OCI-LY7 (cell line): ENCODE measurements at regions not wholly inside any gene's neighbourhood (a gene's known extent, or its start where the extent isn't known, plus 50 kb on each side); places are given as distances from the start of the nearest gene placed in this dataset.

Experiments
- BruUV-seq: library from RNA; stranded (reverse); fragments of 400-500 nt; replicated peaks from 2 replicates; lab custom pipeline; 2021; lab: Mats Ljungman, UMichigan
- CTCF ChIA-PET: fragments of 300-600 bp; sonication (Branson Sonifier 250); formaldehyde crosslinking; loops from one replicate; lab custom pipeline; 2022; ENCODE audit warnings: antibody characterized with exemption; ENCODE audit not compliant: unreplicated experiment; lab: Charles Lee
- POLR2A ChIA-PET: fragments of 300-600 bp; sonication (Branson Sonifier 250); formaldehyde crosslinking; loops from one replicate; lab custom pipeline; 2022; ENCODE audit warnings: antibody characterized with exemption; lab: Charles Lee
- DNase-seq: peaks from one replicate; pipeline ENCODE4 v3.0.0-alpha.2; 2015; ENCODE audit warnings: low spot score
- H2AFZ ChIP-seq: fragments of 200-600 bp; sonication (generic), shearing (Covaris generic); 2 replicates; pipeline ENCODE4 v1.6.1; 2014; ENCODE audit warnings: mild to moderate bottlenecking, antibody characterized with exemption, low read length, moderate library complexity
- H3K27ac ChIP-seq: fragments of 200-600 bp; sonication (generic); 2 replicates; pipeline ENCODE4 v1.5.1; 2014; ENCODE audit warnings: mixed run types, low read depth, mild to moderate bottlenecking, moderate library complexity, low read length, inconsistent platforms; ENCODE audit not compliant: poor library complexity, severe bottlenecking
- H3K36me3 ChIP-seq: fragments of 200-600 bp; sonication (generic); 2 replicates; pipeline ENCODE4 v1.6.1; 2014; ENCODE audit warnings: mild to moderate bottlenecking, antibody characterized with exemption, low read length, moderate library complexity, mixed read lengths; ENCODE audit not compliant: insufficient read depth
- H3K4me1 ChIP-seq: fragments of 200-600 bp; sonication (generic); 2 replicates; pipeline ENCODE4 v1.5.1; 2014; ENCODE audit warnings: mild to moderate bottlenecking, low read length; ENCODE audit not compliant: insufficient read depth, poor library complexity, severe bottlenecking
- H3K4me2 ChIP-seq: fragments of 200-600 bp; sonication (generic); 2 replicates; pipeline ENCODE4 v1.6.1; 2014; ENCODE audit warnings: mild to moderate bottlenecking, low read length
- H3K4me3 ChIP-seq: fragments of 200-600 bp; sonication (generic); 2 replicates; pipeline ENCODE4 v1.5.1; 2014; ENCODE audit warnings: mild to moderate bottlenecking, low read depth, low read length; ENCODE audit not compliant: poor library complexity, severe bottlenecking
- H3K79me2 ChIP-seq: fragments of 200-600 bp; sonication (generic); 2 replicates; pipeline ENCODE4 v1.6.1; 2016; ENCODE audit warnings: low read depth, mild to moderate bottlenecking, low read length, moderate library complexity, mixed read lengths; ENCODE audit not compliant: insufficient read depth
- H3K9me2 ChIP-seq: fragments of 200-600 bp; sonication (generic); 2 replicates; pipeline ENCODE4 v1.6.1; 2016; ENCODE audit warnings: mild to moderate bottlenecking, low read length, mixed read lengths; ENCODE audit not compliant: insufficient read depth
- H3K9me3 ChIP-seq: fragments of 200-600 bp; sonication (generic); 2 replicates; pipeline ENCODE4 v1.6.1; 2014; ENCODE audit warnings: mild to moderate bottlenecking, mixed run types, low read length, mixed read lengths
- H4K20me1 ChIP-seq: fragments of 200-600 bp; sonication (generic); 2 replicates; pipeline ENCODE4 v1.6.1; 2014; ENCODE audit warnings: mild to moderate bottlenecking, antibody characterized with exemption, low read length, moderate library complexity, mixed read lengths; ENCODE audit not compliant: insufficient read depth
- EZH2phosphoT487 ChIP-seq: fragments of 200-600 bp; sonication (generic); IDR thresholded peaks from 2 replicates; pipeline ENCODE4 v1.6.1; 2018; ENCODE audit warnings: low read depth, borderline replicate concordance, mild to moderate bottlenecking, mixed run types, antibody characterized with exemption, low read length, moderate library complexity, mixed read lengths
- intact Hi-C: fragments of 100-400 bp; cut with micrococcal nuclease; formaldehyde crosslinking; loops from one replicate; pipeline ENCODE4 v1.10.0; 2022; ENCODE audit not compliant: unreplicated experiment
- TF ChIP-seq, protein P1 (sequence below): fragments of 200-600 bp; sonication (generic); conservative IDR thresholded peaks from 2 replicates; pipeline ENCODE4 v1.5.1; 2014; ENCODE audit warnings: mild to moderate bottlenecking, antibody characterized with exemption, low read length, moderate library complexity, mixed read lengths

DNA sequence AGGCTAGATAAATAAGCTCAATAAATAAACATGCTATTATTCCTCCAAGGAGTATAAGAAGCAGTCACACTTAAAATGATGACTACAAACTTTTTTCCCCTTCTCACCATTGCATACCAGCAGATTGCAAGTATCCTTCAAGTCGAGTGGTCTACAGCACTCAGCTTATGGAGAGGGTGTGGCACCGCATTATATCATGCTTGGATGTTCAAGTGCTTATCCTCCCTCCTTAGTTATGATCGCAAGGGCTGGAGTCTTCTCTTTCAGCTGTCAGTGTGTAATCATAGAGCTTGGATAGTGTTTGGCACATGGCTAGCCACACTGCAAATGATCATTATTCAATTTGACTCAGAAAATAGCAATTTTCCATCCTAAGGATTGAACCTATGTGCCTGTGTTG is 124.0 kb downstream of the CARTPT start:
- POLR2A ChIA-PET = no interaction called here
- Histone ChIP-seq H3K4me2 (no peak overlapping the region), H3K79me2 (no peaks in the 10 kb centered on the region), H3K9me3 (no peaks in the 10 kb centered on the region), H3K4me1 (no peaks in the 10 kb centered on the region), H3K4me3 (no peak overlapping the region), H3K9me2 (no peaks in the 10 kb centered on the region), H3K36me3 (no peaks in the 10 kb centered on the region), H4K20me1 (no peaks in the 10 kb centered on the region), H3K27ac (no peak overlapping the region), H2AFZ (no peak overlapping the region)
- no peak for TF ChIP-seq EZH2phosphoT487
- TF ChIP-seq, protein P1, sequence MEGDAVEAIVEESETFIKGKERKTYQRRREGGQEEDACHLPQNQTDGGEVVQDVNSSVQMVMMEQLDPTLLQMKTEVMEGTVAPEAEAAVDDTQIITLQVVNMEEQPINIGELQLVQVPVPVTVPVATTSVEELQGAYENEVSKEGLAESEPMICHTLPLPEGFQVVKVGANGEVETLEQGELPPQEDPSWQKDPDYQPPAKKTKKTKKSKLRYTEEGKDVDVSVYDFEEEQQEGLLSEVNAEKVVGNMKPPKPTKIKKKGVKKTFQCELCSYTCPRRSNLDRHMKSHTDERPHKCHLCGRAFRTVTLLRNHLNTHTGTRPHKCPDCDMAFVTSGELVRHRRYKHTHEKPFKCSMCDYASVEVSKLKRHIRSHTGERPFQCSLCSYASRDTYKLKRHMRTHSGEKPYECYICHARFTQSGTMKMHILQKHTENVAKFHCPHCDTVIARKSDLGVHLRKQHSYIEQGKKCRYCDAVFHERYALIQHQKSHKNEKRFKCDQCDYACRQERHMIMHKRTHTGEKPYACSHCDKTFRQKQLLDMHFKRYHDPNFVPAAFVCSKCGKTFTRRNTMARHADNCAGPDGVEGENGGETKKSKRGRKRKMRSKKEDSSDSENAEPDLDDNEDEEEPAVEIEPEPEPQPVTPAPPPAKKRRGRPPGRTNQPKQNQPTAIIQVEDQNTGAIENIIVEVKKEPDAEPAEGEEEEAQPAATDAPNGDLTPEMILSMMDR = no peak
- CTCF ChIA-PET = no interaction called here
- intact Hi-C loops = no loop called here
- no TSS peak for BruUV-seq
- no peak for DNase-seq

DNA sequence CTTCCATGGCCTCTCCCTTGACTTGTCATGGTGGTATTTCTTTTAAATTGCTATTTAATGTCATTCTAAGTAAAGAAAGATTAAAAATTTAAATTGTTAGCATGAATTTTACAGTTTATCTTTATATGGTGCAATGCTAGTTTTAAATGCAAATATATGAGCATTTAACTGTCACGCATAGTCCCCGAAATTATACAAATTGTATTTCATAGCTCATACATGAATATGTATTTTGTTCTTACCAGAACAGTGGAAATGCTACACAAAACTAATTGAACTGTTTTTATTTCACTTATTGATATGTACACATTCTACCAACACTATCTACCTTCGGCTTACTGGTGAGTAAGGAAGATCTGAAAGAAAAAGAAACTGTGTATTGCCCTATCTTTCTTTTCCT is 125.8 kb downstream of the CARTPT start:
- BruUV-seq = no TSS peak
- intact Hi-C loops = no loop called here
- no peak overlapping the region for H3K27ac ChIP-seq
- H3K9me2 ChIP-seq = no peaks in the 10 kb centered on the region
- DNase-seq = no peak
- H3K79me2 ChIP-seq = no peaks in the 10 kb centered on the region
- no peak overlapping the region for H3K4me2 ChIP-seq
- no peaks in the 10 kb centered on the region for H4K20me1 ChIP-seq
- no peaks in the 10 kb centered on the region for H3K36me3 ChIP-seq
- H3K4me3 ChIP-seq = no peak overlapping the region
- no peaks in the 10 kb centered on the region for H3K9me3 ChIP-seq
- H3K4me1 ChIP-seq = no peaks in the 10 kb centered on the region
- H2AFZ ChIP-seq = no peak overlapping the region
- no peak for TF ChIP-seq EZH2phosphoT487
- TF ChIP-seq, protein P1 = no peak
- CTCF ChIA-PET = no interaction called here
- POLR2A ChIA-PET = no interaction called here

DNA sequence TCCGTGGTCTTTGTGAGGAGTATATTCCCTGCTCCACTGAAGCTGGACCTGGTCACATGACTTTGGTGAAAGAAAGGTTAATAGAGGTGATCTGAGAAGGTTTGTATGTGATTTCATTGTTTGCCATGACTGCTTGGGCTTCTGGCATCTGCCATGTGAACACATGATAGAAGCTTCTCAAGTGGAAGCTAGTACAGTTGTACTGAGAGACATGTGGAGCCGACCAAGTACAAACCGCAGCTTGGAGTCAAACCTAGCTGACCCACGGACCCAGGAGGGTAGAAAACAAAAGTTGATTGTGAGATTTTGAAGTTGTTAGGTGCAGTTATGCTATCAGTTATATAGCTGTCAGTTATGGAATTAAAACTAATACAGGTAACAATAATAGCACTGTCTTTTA is 140.4 kb downstream of the CARTPT start:
- Histone ChIP-seq H3K4me1 (no peaks in the 10 kb centered on the region), H3K9me3 (no peaks in the 10 kb centered on the region), H3K9me2 (no peaks in the 10 kb centered on the region), H4K20me1 (no peaks in the 10 kb centered on the region), H3K36me3 (no peaks in the 10 kb centered on the region), H3K4me3 (no peak overlapping the region), H3K4me2 (no peak overlapping the region), H2AFZ (no peak overlapping the region), H3K27ac (no peak overlapping the region), H3K79me2 (no peaks in the 10 kb centered on the region)
- DNase-seq = no peak
- ChIA-PET CTCF (no interaction called here), POLR2A (no interaction called here)
- intact Hi-C loops = no loop called here
- TF ChIP-seq EZH2phosphoT487 = no peak
- TF ChIP-seq, protein P1 = no peak
- no TSS peak for BruUV-seq
